Fibroblast of the aortic adventitia (primary cell): ENCODE measurements at regions not wholly inside any gene's neighbourhood (a gene's known extent, or its start where the extent isn't known, plus 50 kb on each side); places are given as distances from the start of the nearest gene placed in this dataset.

Experiments
- DNase-seq: peaks from one replicate; pipeline ENCODE4 v3.0.0-alpha.2; 2010; ENCODE audit warnings: low read depth
- H3K4me3 ChIP-seq: 2 replicates; pipeline ENCODE4 v1.5.1; 2011; ENCODE audit warnings: low read depth, mild to moderate bottlenecking, control low read depth, low read length, moderate library complexity
- TF ChIP-seq, protein P1 (sequence below): IDR thresholded peaks from 2 replicates; pipeline ENCODE4 v1.5.1; 2011; ENCODE audit warnings: mild to moderate bottlenecking, low read length, control low read depth, inconsistent platforms; ENCODE audit not compliant: insufficient read depth

DNA sequence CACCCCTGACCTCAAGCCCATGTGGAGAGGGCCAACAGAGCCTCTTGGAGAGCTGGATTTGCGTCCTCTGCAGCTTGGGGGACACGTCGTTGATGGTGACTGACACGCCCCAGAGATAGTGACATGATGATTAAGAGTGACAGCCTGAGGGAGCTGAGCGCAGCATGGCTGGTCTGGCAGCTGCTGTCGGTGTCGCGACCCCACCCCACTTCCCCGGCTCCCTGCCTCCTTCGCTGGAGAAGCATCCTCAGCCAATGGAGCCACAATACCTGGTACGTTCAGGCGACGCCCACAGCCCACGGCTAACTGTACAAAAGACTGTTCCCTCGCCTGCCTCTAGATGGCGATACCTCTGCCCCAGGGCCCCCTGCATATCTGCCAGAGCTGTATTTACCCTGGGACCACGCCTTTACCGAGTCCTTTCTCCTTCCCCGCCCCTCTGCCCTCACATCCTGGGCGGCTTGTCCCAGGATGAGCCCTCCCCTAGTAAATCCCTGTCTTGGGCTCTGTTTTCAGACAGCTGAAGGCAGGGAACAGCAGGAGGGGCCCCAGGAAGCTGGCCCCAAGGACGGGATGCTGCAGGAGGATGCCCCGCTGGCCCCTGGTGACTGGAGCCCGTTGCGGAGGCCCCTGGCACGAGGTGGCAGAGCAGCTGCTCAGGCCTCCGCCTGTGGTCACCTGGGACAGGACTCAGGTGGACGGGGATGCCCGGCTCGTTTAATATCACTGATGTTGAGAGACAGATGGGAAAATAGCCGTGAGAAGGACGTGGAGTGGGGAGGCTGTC lies 90.6 kb downstream of the RPS6KA4 start:
- TF ChIP-seq, protein P1, sequence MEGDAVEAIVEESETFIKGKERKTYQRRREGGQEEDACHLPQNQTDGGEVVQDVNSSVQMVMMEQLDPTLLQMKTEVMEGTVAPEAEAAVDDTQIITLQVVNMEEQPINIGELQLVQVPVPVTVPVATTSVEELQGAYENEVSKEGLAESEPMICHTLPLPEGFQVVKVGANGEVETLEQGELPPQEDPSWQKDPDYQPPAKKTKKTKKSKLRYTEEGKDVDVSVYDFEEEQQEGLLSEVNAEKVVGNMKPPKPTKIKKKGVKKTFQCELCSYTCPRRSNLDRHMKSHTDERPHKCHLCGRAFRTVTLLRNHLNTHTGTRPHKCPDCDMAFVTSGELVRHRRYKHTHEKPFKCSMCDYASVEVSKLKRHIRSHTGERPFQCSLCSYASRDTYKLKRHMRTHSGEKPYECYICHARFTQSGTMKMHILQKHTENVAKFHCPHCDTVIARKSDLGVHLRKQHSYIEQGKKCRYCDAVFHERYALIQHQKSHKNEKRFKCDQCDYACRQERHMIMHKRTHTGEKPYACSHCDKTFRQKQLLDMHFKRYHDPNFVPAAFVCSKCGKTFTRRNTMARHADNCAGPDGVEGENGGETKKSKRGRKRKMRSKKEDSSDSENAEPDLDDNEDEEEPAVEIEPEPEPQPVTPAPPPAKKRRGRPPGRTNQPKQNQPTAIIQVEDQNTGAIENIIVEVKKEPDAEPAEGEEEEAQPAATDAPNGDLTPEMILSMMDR: peak; percentile 91
- DNase-seq: peak; percentile 46

GRCh38 chr11:64450168-64450560 lies 91.2 kb downstream of the RPS6KA4 start:
- TF ChIP-seq, protein P1: no peak
- no peak overlapping the region for H3K4me3 ChIP-seq
- no peak for DNase-seq

More for the DNA sequence above, 90.6 kb downstream of the RPS6KA4 start:
- H3K4me3 ChIP-seq: no peak overlapping the region

GRCh38 chr11:64451856-64452255 lies 92.9 kb downstream of the RPS6KA4 start:
- H3K4me3 ChIP-seq: no peak overlapping the region
- DNase-seq: no peak
- TF ChIP-seq, protein P1: no peak

GRCh38 chr11:64453466-64453865 lies 94.5 kb downstream of the RPS6KA4 start:
- no peak overlapping the region for H3K4me3 ChIP-seq
- DNase-seq: no peak
- TF ChIP-seq, protein P1: no peak

GRCh38 chr11:64455456-64456261 lies 96.7 kb downstream of the RPS6KA4 start:
- TF ChIP-seq, protein P1: no peak
- no peak for DNase-seq
- H3K4me3 ChIP-seq: no peak overlapping the region

DNA sequence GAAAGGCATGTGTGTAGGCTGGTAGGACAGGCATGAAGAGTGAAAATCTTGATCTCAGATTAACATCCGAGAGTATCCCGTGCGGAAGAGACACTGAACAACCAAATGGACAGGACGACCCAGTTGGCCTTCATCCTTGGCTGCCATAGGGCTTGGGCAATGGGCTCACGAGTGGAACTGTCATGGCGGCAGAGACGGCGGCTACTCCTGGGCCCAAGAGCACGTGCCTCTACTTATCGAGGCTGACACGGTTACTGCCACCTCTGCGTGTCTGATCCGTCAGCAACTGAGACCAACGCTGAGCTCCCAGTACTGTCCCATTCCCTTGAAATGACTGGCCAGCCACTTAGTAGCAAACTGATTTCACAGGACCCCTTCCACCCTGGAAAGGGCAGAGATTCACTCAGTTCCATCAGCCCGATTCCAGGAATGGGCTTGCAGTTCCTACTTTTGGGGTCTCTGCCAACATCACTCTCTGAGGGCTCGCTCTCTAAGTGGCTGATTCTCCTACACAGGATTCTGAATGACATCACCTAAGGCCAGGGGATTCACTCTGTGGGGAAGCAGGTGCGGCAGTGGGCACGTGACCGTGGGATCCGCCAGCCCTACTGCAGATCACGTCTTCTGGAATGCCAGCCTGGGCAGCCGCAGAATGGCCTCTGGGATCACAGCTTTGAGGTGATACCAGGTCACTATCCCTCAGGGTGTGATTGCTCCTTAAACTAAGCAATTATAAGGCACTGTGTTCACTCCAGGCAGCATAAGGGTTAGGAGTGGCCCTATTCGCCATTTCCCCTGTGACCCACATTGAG lies 97.8 kb downstream of the RPS6KA4 start:
- no peak overlapping the region for H3K4me3 ChIP-seq
- TF ChIP-seq, protein P1: no peak
- DNase-seq: no peak
